ENCODE measurements at regions not wholly inside any gene's neighbourhood (a gene's known extent, or its start where the extent isn't known, plus 50 kb on each side); places are given as distances from the start of the nearest gene placed in this dataset.
A peak's percentile ranks its signal among the peaks of the same experiment; 100 is the strongest.

GRCh38 chrX:6311540-6311939, 82.9 kb upstream of the NLGN4X start:
- in situ Hi-C loops (cut with MboI) = no loop called here

More at GRCh38 chrX:6311540-6311939, 82.9 kb upstream of the NLGN4X start:
- intact Hi-C loops (cut with micrococcal nuclease; ENCODE audit: unreplicated experiment) = no loop called here
- Histone ChIP-seq H2AFZ (ENCODE audit: control insufficient read depth, low read depth, low read length) (no peak overlapping the region), H3K4me2 (ENCODE audit: control insufficient read depth, insufficient read depth) (no peak overlapping the region), H3K36me3 (ENCODE audit: control insufficient read depth in 2 of 2, insufficient read depth in 2 of 2, low read length in 1 of 2) (no peaks in the 10 kb centered on the region), H3K4me1 (ENCODE audit: control insufficient read depth, insufficient read depth, low read length) (no peaks in the 10 kb centered on the region), H3K27me3 (replicated peaks in 1 of 2; ENCODE audit: control insufficient read depth in 2 of 2, insufficient read depth in 2 of 2, low read length in 1 of 2) (no peaks in the 10 kb centered on the region), H3K9ac (ENCODE audit: control insufficient read depth, insufficient read depth, low read length) (no peak overlapping the region), H3K4me3 (no peak overlapping the region), H4K20me1 (ENCODE audit: control insufficient read depth, insufficient read depth) (no peaks in the 10 kb centered on the region), H3K27ac (ENCODE audit: control insufficient read depth, insufficient read depth) (no peak overlapping the region), H3K9me3 (replicated peaks; ENCODE audit: control insufficient read depth, insufficient read depth, low read length) (no peaks in the 10 kb centered on the region), H3K79me2 (ENCODE audit: control insufficient read depth, insufficient read depth, low read length) (no peaks in the 10 kb centered on the region)
- RAD21 ChIA-PET (ENCODE audit: unreplicated experiment) = interaction anchor here (0.9 to 1.5 kb wide), 3 partner anchors 11 to 15 kb away, joined by 4 to 7 read pairs (median 5); no protein-coding TSS in a partner anchor
- CTCF ChIA-PET = interaction anchor here (0.9 to 1.2 kb wide), 2 partner anchors 10 to 13 kb away, joined by 3 read pairs; no protein-coding TSS in a partner anchor
- TF ChIP-seq ZNF592 (IDR thresholded peaks at IDR 0.05) (peak; percentile 93), ZNF687 (IDR thresholded peaks at IDR 0.05) (peak; percentile 77), SREBF2 (IDR thresholded peaks at IDR 0.05; ENCODE audit: low read length) (no peak)
- DNase-seq (ENCODE audit: low read depth, low spot score) = no peak
- no peak for FAIRE-seq
- peak; percentile 71 for ATAC-seq
- BruUV-seq (replicated peaks) = no TSS peak
- SMC1A ChIA-PET (ENCODE audit: uncharacterized antibody, unreplicated experiment) = interaction anchor here (0.7 to 1.9 kb wide), 9 partner anchors 9 to 1003 kb away, joined by 3 to 23 read pairs (median 4); no protein-coding TSS in a partner anchor
- POLR2A ChIA-PET = interaction anchor here (1.5 kb wide), 1 partner anchor 12 kb away, joined by 7 read pairs; no protein-coding TSS in a partner anchor
- WGBS (ENCODE audit: insufficient coverage, insufficient replicate concordance, low lambda C conversion rate, missing lambda C conversion rate) = 6% methylated on average over 1 of the region's 1 CpG

Data from GM12878 (cell line).